ENCODE measurements at regions not wholly inside any gene's neighbourhood (a gene's known extent, or its start where the extent isn't known, plus 50 kb on each side); places are given as distances from the start of the nearest gene placed in this dataset.

- FAIRE-seq: no peak
- ChIA-PET POLR2A (interaction anchor here (0.6 to 0.7 kb wide), 2 partner anchors 12 to 92 kb away, joined by 3 read pairs; no protein-coding TSS in a partner anchor), CTCF (ENCODE audit: low intra/inter-chr PET ratio) (no interaction called here)
- no peak for TF ChIP-seq BRD4 (IDR thresholded peaks at IDR 0.05)
- TF ChIP-seq ZNF512 (tag; IDR thresholded peaks at IDR 0.05): peak; percentile 91
- no peak for TF ChIP-seq TEAD2 (tag; IDR thresholded peaks at IDR 0.05)
- TF ChIP-seq MAZ (CRISPR knock-in tag; conservative IDR thresholded peaks at IDR 0.05 in 1 of 2, IDR thresholded peaks at IDR 0.05 in 1 of 2): no peak
- TF ChIP-seq ZBTB11 (CRISPR knock-in tag; IDR thresholded peaks at IDR 0.05): no peak
- TF ChIP-seq ZNF140 (CRISPR knock-in tag; IDR thresholded peaks at IDR 0.05): no peak
- no peak for TF ChIP-seq RBM34 (IDR thresholded peaks at IDR 0.05; ENCODE audit: borderline replicate concordance, insufficient read depth, low read length)
- H3K27me3 ChIP-seq (ENCODE audit: control insufficient read depth in 2 of 2, insufficient read depth in 2 of 2, low read length in 2 of 2): peaks cover 22 to 46% of the 10 kb centered on the region in 2 experiments; a peak in 4 of 5 replicates
- H2AFZ ChIP-seq (ENCODE audit: low read depth, low read length): no peak overlapping the region
- H3K79me2 ChIP-seq (ENCODE audit: control insufficient read depth, insufficient read depth, low read length): no peaks in the 10 kb centered on the region
- H3K4me2 ChIP-seq (ENCODE audit: insufficient read depth, low read length): no peak overlapping the region
- no TSS peak for BruUV-seq (replicated peaks)
- no peaks in the 10 kb centered on the region for H3K36me3 ChIP-seq (ENCODE audit: control insufficient read depth, insufficient read depth, low read length)
- DNase-seq (ENCODE audit: extremely low read depth in 1 of 4, low spot score in 3 of 4): no peak
- no peaks in the 10 kb centered on the region for H3K9me1 ChIP-seq (ENCODE audit: control insufficient read depth, insufficient read depth, low read length)
- peaks cover 3 to 7% of the 10 kb centered on the region in 2 experiments; a peak in 4 of 5 replicates for H3K4me1 ChIP-seq (replicated peaks in 1 of 2; ENCODE audit: control insufficient read depth in 2 of 2, insufficient read depth in 2 of 2, low read length in 2 of 2)
- 17% methylated on average over 1 of the region's 1 CpG for WGBS (ENCODE audit: insufficient coverage, low coverage, missing lambda C conversion rate)
- no peak for ATAC-seq
- in situ Hi-C loops (cut with MboI): no loop called here
- H3K9me3 ChIP-seq (replicated peaks; ENCODE audit: control insufficient read depth, insufficient read depth, low read depth, low read length): no peaks in the 10 kb centered on the region
- intact Hi-C loops (cut with micrococcal nuclease): no loop called here
- no peak overlapping the region for H3K9ac ChIP-seq (ENCODE audit: insufficient read depth in 1 of 2, low read depth in 2 of 2, low read length in 2 of 2)
- H4K20me1 ChIP-seq (replicated peaks; ENCODE audit: control insufficient read depth, insufficient read depth, low read length): no peaks in the 10 kb centered on the region
- H3K4me3 ChIP-seq: no peak overlapping the region
- H3K27ac ChIP-seq (ENCODE audit: extremely low read depth, low read depth, low read length): no peak overlapping the region
These were observed 172.3 kb upstream of the CDYL start for GRCh38 chr6:4603856-4604369.

Data from K562 (cell line).